AG10803 (cell line): ENCODE measurements at regions not wholly inside any gene's neighbourhood (a gene's known extent, or its start where the extent isn't known, plus 50 kb on each side); places are given as distances from the start of the nearest gene placed in this dataset.

Experiments used
- DNase-seq: peaks from one replicate; pipeline ENCODE4 v3.0.0; 2010; ENCODE audit warnings: low read depth
- H3K4me3 ChIP-seq: 2 replicates; pipeline ENCODE4 v1.5.1; 2011; ENCODE audit warnings: mild to moderate bottlenecking, low read length, control low read depth
- TF ChIP-seq, protein P1 (sequence below): conservative IDR thresholded peaks from 2 replicates; pipeline ENCODE4 v1.5.1; 2011; ENCODE audit warnings: mild to moderate bottlenecking, low read length, control low read depth, inconsistent platforms

DNA sequence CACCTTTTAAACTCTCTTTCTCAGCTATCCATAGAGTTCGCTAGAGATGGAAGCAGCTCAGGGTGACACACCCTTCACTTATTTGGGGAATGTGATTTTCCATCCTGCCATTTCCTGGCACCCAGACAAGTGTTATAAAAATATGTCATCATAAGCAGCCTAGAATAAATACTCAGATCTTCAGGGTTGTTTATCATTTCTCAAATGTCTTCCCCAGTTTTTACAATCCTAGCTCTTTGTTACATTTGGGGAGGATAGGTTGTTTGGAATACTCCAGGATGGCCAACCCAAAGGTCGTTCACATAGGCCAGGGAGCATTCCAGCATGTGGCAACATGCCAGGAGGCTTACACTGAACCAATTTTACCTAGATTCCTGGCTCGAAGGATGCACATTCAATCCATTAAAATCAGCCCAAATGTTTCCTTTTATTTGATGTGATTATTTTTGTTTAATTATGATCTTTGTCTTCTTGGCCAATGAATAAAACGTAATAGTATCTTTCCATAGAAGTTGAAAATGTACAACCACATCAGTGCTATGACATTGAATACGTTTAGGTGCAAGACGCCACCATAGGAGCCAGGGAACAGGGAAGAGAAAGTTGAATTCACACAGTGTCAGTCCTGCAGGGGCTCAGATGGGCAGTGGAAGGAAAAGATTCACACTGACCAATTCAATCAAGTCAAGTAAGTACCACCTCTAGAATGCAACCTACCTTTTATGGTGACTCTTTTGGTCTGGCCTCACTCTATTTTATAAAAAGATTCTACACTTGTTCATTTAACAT is 537.7 kb upstream of the MDFIC2 start:
- H3K4me3 ChIP-seq, result no peak overlapping the region
- TF ChIP-seq, protein P1, sequence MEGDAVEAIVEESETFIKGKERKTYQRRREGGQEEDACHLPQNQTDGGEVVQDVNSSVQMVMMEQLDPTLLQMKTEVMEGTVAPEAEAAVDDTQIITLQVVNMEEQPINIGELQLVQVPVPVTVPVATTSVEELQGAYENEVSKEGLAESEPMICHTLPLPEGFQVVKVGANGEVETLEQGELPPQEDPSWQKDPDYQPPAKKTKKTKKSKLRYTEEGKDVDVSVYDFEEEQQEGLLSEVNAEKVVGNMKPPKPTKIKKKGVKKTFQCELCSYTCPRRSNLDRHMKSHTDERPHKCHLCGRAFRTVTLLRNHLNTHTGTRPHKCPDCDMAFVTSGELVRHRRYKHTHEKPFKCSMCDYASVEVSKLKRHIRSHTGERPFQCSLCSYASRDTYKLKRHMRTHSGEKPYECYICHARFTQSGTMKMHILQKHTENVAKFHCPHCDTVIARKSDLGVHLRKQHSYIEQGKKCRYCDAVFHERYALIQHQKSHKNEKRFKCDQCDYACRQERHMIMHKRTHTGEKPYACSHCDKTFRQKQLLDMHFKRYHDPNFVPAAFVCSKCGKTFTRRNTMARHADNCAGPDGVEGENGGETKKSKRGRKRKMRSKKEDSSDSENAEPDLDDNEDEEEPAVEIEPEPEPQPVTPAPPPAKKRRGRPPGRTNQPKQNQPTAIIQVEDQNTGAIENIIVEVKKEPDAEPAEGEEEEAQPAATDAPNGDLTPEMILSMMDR, result no peak
- DNase-seq, result peak; percentile 92

DNA sequence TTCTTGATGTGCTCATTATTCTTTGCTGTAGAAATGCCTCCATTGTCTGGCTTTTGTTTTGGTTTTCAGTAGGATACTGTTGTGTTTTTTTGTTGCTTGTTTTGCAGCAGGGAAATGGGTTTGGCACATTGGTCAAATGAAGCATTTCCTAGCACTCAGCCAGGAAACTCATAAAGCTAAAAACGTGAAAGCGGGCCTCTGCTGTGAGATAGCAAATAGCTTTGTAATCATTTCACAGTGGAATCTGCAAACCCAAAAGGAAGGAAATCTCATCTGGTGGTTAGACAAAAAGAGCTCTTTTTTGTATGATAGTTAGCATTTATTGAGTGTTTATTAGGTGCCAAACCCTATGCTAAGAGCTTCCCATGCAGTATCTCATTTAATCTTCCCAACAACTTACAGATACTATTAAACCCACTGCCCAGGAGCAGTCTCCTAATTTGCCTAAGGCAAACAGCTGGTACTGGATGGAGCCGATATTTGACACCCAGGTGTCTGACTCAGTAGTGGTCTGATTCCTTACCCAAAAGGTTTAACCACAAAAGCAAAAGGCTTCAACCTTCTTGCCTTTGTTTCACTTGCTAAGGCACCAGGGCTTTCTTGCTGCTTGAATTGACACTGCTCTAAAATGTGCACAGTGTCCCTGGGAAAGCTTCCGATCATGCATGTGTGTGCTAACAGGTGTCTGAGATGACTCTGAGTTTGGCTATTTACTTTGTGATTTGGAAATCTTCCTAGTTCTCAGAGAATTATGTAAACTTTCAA is 527.9 kb upstream of the MDFIC2 start:
- TF ChIP-seq, protein P1, result no peak
- H3K4me3 ChIP-seq, result no peak overlapping the region
- no peak for DNase-seq

DNA sequence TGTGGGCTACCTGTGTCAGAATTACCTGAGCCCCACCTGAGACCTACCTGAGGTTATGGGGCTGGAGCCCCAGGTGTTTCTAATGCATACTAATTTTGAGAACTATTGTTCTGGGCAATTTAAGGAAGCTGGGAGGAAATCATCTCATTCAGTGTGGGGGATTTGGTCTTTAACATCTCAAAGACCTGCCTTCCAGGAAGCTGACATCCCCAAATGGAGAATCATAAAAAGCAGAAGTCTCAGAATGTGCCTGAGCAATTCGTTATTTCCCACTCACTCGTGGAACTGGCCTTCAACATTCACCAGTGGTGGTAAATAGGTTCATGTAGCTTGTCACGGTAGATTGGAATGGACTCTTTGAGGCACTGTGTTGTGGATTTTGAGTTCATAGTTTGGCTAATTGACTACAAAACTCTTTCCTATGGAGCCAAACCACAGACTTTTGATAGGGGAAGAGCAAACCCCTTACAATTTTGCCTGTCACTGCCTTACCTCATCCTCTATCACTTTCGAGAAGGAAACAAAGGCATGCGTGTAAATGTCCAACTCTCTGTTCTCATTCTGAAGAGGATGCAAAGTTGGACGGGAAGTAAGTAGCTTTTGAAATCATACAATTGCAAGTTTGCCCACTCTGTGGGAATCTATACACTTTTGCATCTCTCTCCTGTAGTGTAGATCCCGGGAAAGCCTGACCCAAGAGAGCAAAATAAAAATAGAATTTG is 521.0 kb upstream of the MDFIC2 start:
- no peak for DNase-seq
- TF ChIP-seq, protein P1, result no peak
- H3K4me3 ChIP-seq, result no peak overlapping the region

- H3K4me3 ChIP-seq, result no peak overlapping the region
- DNase-seq, result peak; percentile 95
- TF ChIP-seq, protein P1, result no peak
Observed at GRCh38 chr3:70832834-70833205, 520.4 kb upstream of the MDFIC2 start.

DNA sequence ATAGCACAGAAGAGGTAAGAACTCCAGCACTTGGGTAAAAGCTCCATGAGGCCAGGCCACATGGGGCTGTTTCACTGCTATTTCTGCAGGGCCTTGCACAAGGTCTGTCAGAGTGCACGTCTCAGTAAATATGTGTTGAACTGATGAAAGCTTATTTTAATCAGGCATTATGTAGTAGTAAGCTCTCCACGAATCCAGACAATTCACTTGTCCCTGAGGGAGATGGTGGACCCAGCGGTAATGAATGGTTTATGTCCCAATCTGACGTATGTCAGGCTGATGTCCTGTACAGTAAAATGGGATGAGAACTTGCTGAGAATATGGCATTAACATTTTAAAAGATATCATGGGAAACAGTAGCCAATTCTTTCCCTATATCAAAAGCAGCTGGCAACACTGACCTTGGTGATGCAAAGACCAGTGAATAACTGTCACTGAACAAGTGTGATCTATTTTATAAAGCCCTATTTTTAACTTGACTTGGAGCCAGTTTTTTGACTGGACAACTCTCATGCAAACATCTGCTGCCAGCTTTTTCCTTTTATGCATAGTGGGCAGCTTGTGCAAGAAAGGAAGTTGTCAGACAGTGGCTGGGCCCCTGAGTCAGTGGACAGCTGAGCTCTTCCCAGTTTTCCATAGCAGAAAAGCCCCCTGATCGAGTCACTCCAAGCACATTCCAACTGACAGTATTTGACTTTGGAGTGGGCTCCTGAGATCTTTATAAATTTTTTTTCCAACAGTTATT is 519.8 kb upstream of the MDFIC2 start:
- peak; percentile 98 for DNase-seq
- no peak overlapping the region for H3K4me3 ChIP-seq
- TF ChIP-seq, protein P1, result no peak

- DNase-seq, result peak; percentile 74
- no peak overlapping the region for H3K4me3 ChIP-seq
- TF ChIP-seq, protein P1, result no peak
Observed at GRCh38 chr3:70829092-70829491, 516.7 kb upstream of the MDFIC2 start.
